SK-N-SH (cell line): ENCODE measurements at regions not wholly inside any gene's neighbourhood (a gene's known extent, or its start where the extent isn't known, plus 50 kb on each side); places are given as distances from the start of the nearest gene placed in this dataset.

Experiments
- CTCF ChIA-PET: fragments of 300-600, 350-600 bp; formaldehyde crosslinking; extraction: SDS; loops from one replicate; lab custom pipeline; 2021; lab: Yijun Ruan, JAX
- POLR2A ChIA-PET: fragments of 350-600 bp; sonication (Branson Sonifier 250); formaldehyde crosslinking; extraction: SDS; loops from one replicate; lab custom pipeline; 2020; ENCODE audit warnings: antibody characterized with exemption, inconsistent platforms; lab: Yijun Ruan, JAX
- DNase-seq: peaks from one replicate; pipeline ENCODE4 v3.0.0; 2012
- H2AFZ ChIP-seq: fragments of 200-600 bp; sonication (generic); 2 replicates; pipeline ENCODE4 v1.8.1; 2016; ENCODE audit warnings: antibody characterized with exemption, mild to moderate bottlenecking, low read depth
- H3F3A ChIP-seq: fragments of 200-600 bp; sonication (generic); replicated peaks from 2 replicates; pipeline ENCODE3; 2016; ENCODE audit warnings: antibody characterized with exemption, mild to moderate bottlenecking; ENCODE audit not compliant: insufficient read depth
- H3K27ac ChIP-seq, 2 experiments: fragments of 200-500 bp in 1 of 2; fragments of 200-600 bp in 1 of 2; sonication (Bioruptor generic) in 1 of 2; sonication (generic), shearing (Covaris generic) in 1 of 2; 2 replicates each; pipeline versions ENCODE4 v1.5.1 to v1.6.1; 2014 to 2016; ENCODE audit warnings: low read depth in 2 of 2, inconsistent platforms in 1 of 2, low read length in 1 of 2, mild to moderate bottlenecking in 1 of 2, mixed read lengths in 1 of 2
- H3K27me3 ChIP-seq: fragments of 200-600 bp; sonication (generic), shearing (Covaris generic); 2 replicates; pipeline ENCODE4 v1.6.1; 2016; ENCODE audit warnings: mixed run types; ENCODE audit not compliant: insufficient read depth
- H3K36me3 ChIP-seq, 2 experiments: fragments of 200-500 bp in 1 of 2; fragments of 200-600 bp in 1 of 2; sonication (Bioruptor generic) in 1 of 2; sonication (generic) in 1 of 2; replicated peaks in 1 of 2; 2 replicates each; pipeline versions ENCODE3 to v1.5.1; 2014 to 2016; ENCODE audit warnings: low read length in 1 of 2, mild to moderate bottlenecking in 1 of 2; ENCODE audit not compliant: insufficient read depth in 2 of 2, control insufficient read depth in 1 of 2
- H3K4me1 ChIP-seq, 2 experiments: fragments of 200-500 bp in 1 of 2; fragments of 200-600 bp in 1 of 2; sonication (Bioruptor generic) in 1 of 2; sonication (generic), shearing (Covaris generic) in 1 of 2; 2 replicates each; pipeline versions ENCODE4 v1.5.1 to v1.6.1; 2014 to 2016; ENCODE audit warnings: low read depth in 1 of 2, low read length in 1 of 2, mixed run types in 1 of 2; ENCODE audit not compliant: insufficient read depth in 2 of 2, control insufficient read depth in 1 of 2
- H3K4me2 ChIP-seq: fragments of 200-600 bp; sonication (generic), shearing (Covaris generic); 2 replicates; pipeline ENCODE4 v1.6.1; 2017; ENCODE audit warnings: mixed run types
- H3K4me3 ChIP-seq, 2 experiments: fragments of 200-500 bp in 1 of 2; fragments of 200-600 bp in 1 of 2; sonication (Bioruptor generic) in 1 of 2; sonication (generic), shearing (Covaris generic) in 1 of 2; 2 replicates each; pipeline versions ENCODE4 v1.5.1 to v1.8.1; 2014 to 2016; ENCODE audit warnings: low read depth in 2 of 2, inconsistent platforms in 1 of 2, low read length in 1 of 2, mild to moderate bottlenecking in 1 of 2, mixed read lengths in 1 of 2, moderate library complexity in 1 of 2
- H3K79me2 ChIP-seq: fragments of 200-600 bp; sonication (generic); 2 replicates; pipeline ENCODE4 v1.8.1; 2017; ENCODE audit warnings: mild to moderate bottlenecking; ENCODE audit not compliant: insufficient read depth
- H3K9ac ChIP-seq: fragments of 200-600 bp; sonication (generic); 2 replicates; pipeline ENCODE4 v1.6.1; 2017; ENCODE audit warnings: mixed run types
- H3K9me2 ChIP-seq: fragments of 200-600 bp; sonication (generic); 2 replicates; pipeline ENCODE4 v1.6.1; 2017; ENCODE audit warnings: mixed run types
- H3K9me3 ChIP-seq: fragments of 200-600 bp; sonication (generic); 2 replicates; pipeline ENCODE4 v1.6.1; 2017; ENCODE audit warnings: mixed run types, mild to moderate bottlenecking, moderate library complexity
- H4K20me1 ChIP-seq: fragments of 200-600 bp; sonication (generic); 2 replicates; pipeline ENCODE4 v1.6.1; 2017; ENCODE audit warnings: mild to moderate bottlenecking, mixed run types; ENCODE audit not compliant: insufficient read depth
- ELF1 ChIP-seq: IDR thresholded peaks from 2 replicates; pipeline ENCODE4 v1.4.0; 2012
- EP300 ChIP-seq, 2 experiments: IDR thresholded peaks; 2 replicates each; pipeline versions ENCODE4 v1.4.0 to v1.6.1; 2012; ENCODE audit warnings: borderline replicate concordance in 1 of 2, low read depth in 1 of 2, low read length in 1 of 2
- EZH2phosphoT487 ChIP-seq: fragments of 200-600 bp; sonication (generic); IDR thresholded peaks from 2 replicates; pipeline ENCODE4 v1.6.1; 2017; ENCODE audit warnings: low read depth, mixed run types, mild to moderate bottlenecking, antibody characterized with exemption, moderate library complexity, borderline replicate concordance
- FOXJ3 ChIP-seq: sonication (generic); formaldehyde crosslinking; IDR thresholded peaks from 2 replicates; pipeline ENCODE4 v1.5.1; 2020; ENCODE audit warnings: mild to moderate bottlenecking, missing genetic modification reagents
- GATA2 ChIP-seq: sonication (generic); formaldehyde crosslinking; IDR thresholded peaks from 2 replicates; pipeline ENCODE4 v1.5.0; 2020; ENCODE audit warnings: mild to moderate bottlenecking, missing genetic modification reagents
- IRF3 ChIP-seq: fragments of 150-350 bp; IDR thresholded peaks from 2 replicates; pipeline ENCODE4 v1.6.1; 2016; ENCODE audit warnings: mild to moderate bottlenecking, low read depth, low read length
- JUND ChIP-seq: IDR thresholded peaks from 2 replicates; pipeline ENCODE4 v1.4.0; 2012
- MXI1 ChIP-seq: IDR thresholded peaks from 2 replicates; pipeline ENCODE4 v1.6.1; 2012; ENCODE audit warnings: mild to moderate bottlenecking, low read depth, low read length, improper control_type of control experiment
- PBX3 ChIP-seq: IDR thresholded peaks from 2 replicates; pipeline ENCODE4; 2012
- POLR2AphosphoS5 ChIP-seq: IDR thresholded peaks from 2 replicates; pipeline ENCODE4 v1.6.1; 2012; ENCODE audit warnings: low read depth, low read length
- RAD21 ChIP-seq: IDR thresholded peaks from 2 replicates; pipeline ENCODE4 v1.6.1; 2012; ENCODE audit warnings: mild to moderate bottlenecking, low read length
- RCOR1 ChIP-seq: fragments of 150-350 bp; IDR thresholded peaks from 2 replicates; pipeline ENCODE4 v1.6.1; 2017; ENCODE audit warnings: antibody characterized with exemption, low read length
- SIN3A ChIP-seq: IDR thresholded peaks from 2 replicates; pipeline ENCODE4 v1.6.1; 2012; ENCODE audit warnings: low read depth, mild to moderate bottlenecking, low read length, moderate library complexity, borderline replicate concordance
- SMC3 ChIP-seq: IDR thresholded peaks from 2 replicates; pipeline ENCODE4 v1.6.1; 2012; ENCODE audit warnings: low read depth, low read length, improper control_type of control experiment
- TAF1 ChIP-seq: IDR thresholded peaks from 2 replicates; pipeline ENCODE4 v1.6.1; 2012; ENCODE audit warnings: low read depth, mild to moderate bottlenecking, low read length, moderate library complexity, borderline replicate concordance
- YY1 ChIP-seq: IDR thresholded peaks from 2 replicates; pipeline ENCODE4 v1.4.0; 2012; ENCODE audit warnings: low read depth, mild to moderate bottlenecking
- WGBS: methylation state at CpG from one replicate; pipeline ENCODE4 v1.1.6; 2017; ENCODE audit warnings: low lambda C conversion rate; 5-methylcytosine and 5-hydroxymethylcytosine counted together
- TF ChIP-seq, protein P1 (sequence below): IDR thresholded peaks from 2 replicates; pipeline ENCODE4 v1.6.1; 2012; ENCODE audit warnings: mild to moderate bottlenecking, low read depth, low read length, moderate library complexity

- TF ChIP-seq GATA2 (no peak), SMC3 (no peak), YY1 (no peak), SIN3A (no peak), JUND (no peak), MXI1 (no peak), ELF1 (no peak), POLR2AphosphoS5 (no peak)
Measured at GRCh38 chr11:79807506-79807905, 366.7 kb upstream of the TENM4 start (continued).

GRCh38 chr11:79796704-79797103 is 355.9 kb upstream of the TENM4 start:
- Histone ChIP-seq H3K9ac (no peak overlapping the region), H3K27ac (no peak overlapping the region), H3K27me3 (no peaks in the 10 kb centered on the region), H3K9me3 (no peaks in the 10 kb centered on the region), H2AFZ (no peak overlapping the region), H3F3A (no peaks in the 10 kb centered on the region), H3K36me3 (no peaks in the 10 kb centered on the region), H3K4me2 (no peak overlapping the region), H4K20me1 (no peaks in the 10 kb centered on the region), H3K9me2 (no peaks in the 10 kb centered on the region), H3K79me2 (no peaks in the 10 kb centered on the region), H3K4me1 (no peaks in the 10 kb centered on the region), H3K4me3 (no peak overlapping the region)
- no peak for DNase-seq
- CTCF ChIA-PET, result no interaction called here
- no peak for TF ChIP-seq FOXJ3 (CRISPR knock-in tag)
- no peak for TF ChIP-seq PBX3
- TF ChIP-seq RCOR1, result no peak
- no peak for TF ChIP-seq SIN3A
- no peak for TF ChIP-seq POLR2AphosphoS5
- no peak for TF ChIP-seq RAD21
- TF ChIP-seq TAF1, result no peak
- TF ChIP-seq EP300 (IDR thresholded peaks at IDR 0.05; ENCODE audit: borderline replicate concordance in 1 of 2, low read depth in 1 of 2, low read length in 1 of 2), result peak in 1 of 2 experiments; percentile 47; a peak in 1 of 4 replicates
- TF ChIP-seq IRF3, result no peak
- no peak for TF ChIP-seq EZH2phosphoT487
- TF ChIP-seq GATA2, result peak; percentile 76
- TF ChIP-seq, protein P1, sequence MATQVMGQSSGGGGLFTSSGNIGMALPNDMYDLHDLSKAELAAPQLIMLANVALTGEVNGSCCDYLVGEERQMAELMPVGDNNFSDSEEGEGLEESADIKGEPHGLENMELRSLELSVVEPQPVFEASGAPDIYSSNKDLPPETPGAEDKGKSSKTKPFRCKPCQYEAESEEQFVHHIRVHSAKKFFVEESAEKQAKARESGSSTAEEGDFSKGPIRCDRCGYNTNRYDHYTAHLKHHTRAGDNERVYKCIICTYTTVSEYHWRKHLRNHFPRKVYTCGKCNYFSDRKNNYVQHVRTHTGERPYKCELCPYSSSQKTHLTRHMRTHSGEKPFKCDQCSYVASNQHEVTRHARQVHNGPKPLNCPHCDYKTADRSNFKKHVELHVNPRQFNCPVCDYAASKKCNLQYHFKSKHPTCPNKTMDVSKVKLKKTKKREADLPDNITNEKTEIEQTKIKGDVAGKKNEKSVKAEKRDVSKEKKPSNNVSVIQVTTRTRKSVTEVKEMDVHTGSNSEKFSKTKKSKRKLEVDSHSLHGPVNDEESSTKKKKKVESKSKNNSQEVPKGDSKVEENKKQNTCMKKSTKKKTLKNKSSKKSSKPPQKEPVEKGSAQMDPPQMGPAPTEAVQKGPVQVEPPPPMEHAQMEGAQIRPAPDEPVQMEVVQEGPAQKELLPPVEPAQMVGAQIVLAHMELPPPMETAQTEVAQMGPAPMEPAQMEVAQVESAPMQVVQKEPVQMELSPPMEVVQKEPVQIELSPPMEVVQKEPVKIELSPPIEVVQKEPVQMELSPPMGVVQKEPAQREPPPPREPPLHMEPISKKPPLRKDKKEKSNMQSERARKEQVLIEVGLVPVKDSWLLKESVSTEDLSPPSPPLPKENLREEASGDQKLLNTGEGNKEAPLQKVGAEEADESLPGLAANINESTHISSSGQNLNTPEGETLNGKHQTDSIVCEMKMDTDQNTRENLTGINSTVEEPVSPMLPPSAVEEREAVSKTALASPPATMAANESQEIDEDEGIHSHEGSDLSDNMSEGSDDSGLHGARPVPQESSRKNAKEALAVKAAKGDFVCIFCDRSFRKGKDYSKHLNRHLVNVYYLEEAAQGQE, result no peak
- POLR2A ChIA-PET, result no interaction called here
- 0% methylated on average over 1 of the region's 1 CpG for WGBS
